ENCODE measurements at regions not wholly inside any gene's neighbourhood (a gene's known extent, or its start where the extent isn't known, plus 50 kb on each side); places are given as distances from the start of the nearest gene placed in this dataset.

- TF ChIP-seq CTCF (IDR thresholded peaks at IDR 0.05; ENCODE audit: low read length) = no peak
- no peak for TF ChIP-seq EZH2phosphoT487 (IDR thresholded peaks at IDR 0.05; ENCODE audit: low read length)
Observed at GRCh38 chr4:124426279-124426678, 286.3 kb downstream of the ANKRD50 start.

All from MM.1S (cell line).